Endothelial cell of umbilical vein (primary cell): ENCODE measurements at regions not wholly inside any gene's neighbourhood (a gene's known extent, or its start where the extent isn't known, plus 50 kb on each side); places are given as distances from the start of the nearest gene placed in this dataset.

ENCODE experiments used
- BruUV-seq: library from RNA; stranded (reverse); fragments of 400-500 nt; replicated peaks from 2 replicates; lab custom pipeline; 2021; lab: Mats Ljungman, UMichigan
- CTCF ChIA-PET: fragments of 300-600, 350-600 bp; sonication (Branson Sonifier 250); formaldehyde crosslinking; loops from one replicate; lab custom pipeline; 2021; ENCODE audit warnings: antibody characterized with exemption, inconsistent platforms; lab: Charles Lee
- POLR2A ChIA-PET: fragments of 300-600, 350-600 bp; sonication (Branson Sonifier 250); formaldehyde crosslinking; loops from one replicate; lab custom pipeline; 2021; ENCODE audit warnings: antibody characterized with exemption, inconsistent platforms; lab: Charles Lee
- DNase-seq: peaks from one replicate; pipeline ENCODE4 v3.0.0-alpha.2; 2011; ENCODE audit warnings: low read depth, low spot score
- FAIRE-seq: peaks from 2 replicates; lab custom pipeline; 2011; peaks lifted over from hg19 to GRCh38; lab: Jason Lieb, UNC
- H2AFZ ChIP-seq: 2 replicates; pipeline ENCODE4 v1.6.0; 2012; ENCODE audit warnings: low read depth, low read length, control low read depth, inconsistent platforms
- H3K27ac ChIP-seq: 2 replicates; pipeline ENCODE4 v1.5.1; 2011; ENCODE audit warnings: low read depth, mild to moderate bottlenecking, control low read depth, low read length, moderate library complexity; ENCODE audit not compliant: insufficient read depth
- H3K27me3 ChIP-seq, 2 experiments: 2 replicates each; pipeline versions ENCODE4 v1.6.0 to v1.6.1; 2011; ENCODE audit warnings: low read length in 2 of 2, mixed read lengths in 1 of 2; ENCODE audit not compliant: control insufficient read depth in 2 of 2, insufficient read depth in 2 of 2
- H3K36me3 ChIP-seq, 2 experiments: 2 replicates in 1 of 2; 3 replicates in 1 of 2; pipeline ENCODE4 v1.5.1; 2011; ENCODE audit warnings: low read length in 2 of 2, mild to moderate bottlenecking in 1 of 2, moderate library complexity in 1 of 2; ENCODE audit not compliant: control insufficient read depth in 2 of 2, insufficient read depth in 2 of 2; ENCODE audit errors: extremely low read depth in 1 of 2
- H3K4me1 ChIP-seq: 3 replicates; pipeline ENCODE4 v1.5.1; 2011; ENCODE audit warnings: mild to moderate bottlenecking, low read length; ENCODE audit not compliant: control insufficient read depth, insufficient read depth; ENCODE audit errors: extremely low read depth
- H3K4me2 ChIP-seq: 2 replicates; pipeline ENCODE4 v1.6.1; 2011; ENCODE audit warnings: low read length, control low read depth, mixed read lengths; ENCODE audit not compliant: insufficient read depth
- H3K4me3 ChIP-seq, 3 experiments: fragments of 200-600 bp in 1 of 3; sonication (generic), shearing (Covaris generic) in 1 of 3; replicated peaks in 1 of 3; 2 replicates each; pipeline ENCODE4 v1.5.1; 2011 to 2016; ENCODE audit warnings: control low read depth in 3 of 3, low read length in 3 of 3, mild to moderate bottlenecking in 2 of 3, inconsistent platforms in 1 of 3, low read depth in 1 of 3, moderate library complexity in 1 of 3; ENCODE audit not compliant: insufficient read depth in 1 of 3
- H3K79me2 ChIP-seq: 2 replicates; pipeline ENCODE4 v1.6.0; 2012; ENCODE audit warnings: low read length, inconsistent platforms; ENCODE audit not compliant: control insufficient read depth, insufficient read depth
- H3K9ac ChIP-seq: replicated peaks from 2 replicates; pipeline ENCODE3; 2011; ENCODE audit warnings: low read length, control low read depth; ENCODE audit not compliant: insufficient read depth; ENCODE audit errors: extremely low read depth
- H3K9me1 ChIP-seq: replicated peaks from 3 replicates; pipeline ENCODE4 v1.6.0; 2011; ENCODE audit warnings: mild to moderate bottlenecking, low read length; ENCODE audit not compliant: control insufficient read depth, insufficient read depth; ENCODE audit errors: extremely low read depth
- H3K9me3 ChIP-seq: replicated peaks from 2 replicates; pipeline ENCODE4 v1.5.1; 2012; ENCODE audit warnings: low read length, inconsistent platforms; ENCODE audit not compliant: control insufficient read depth, insufficient read depth
- H4K20me1 ChIP-seq: replicated peaks from 2 replicates; pipeline ENCODE3; 2011; ENCODE audit warnings: mild to moderate bottlenecking, low read length; ENCODE audit not compliant: control insufficient read depth, insufficient read depth; ENCODE audit errors: extremely low read depth
- EZH2 ChIP-seq: IDR thresholded peaks from 2 replicates; pipeline ENCODE4 v1.6.1; 2012; ENCODE audit warnings: borderline replicate concordance, low read depth, mild to moderate bottlenecking, moderate library complexity, low read length, inconsistent platforms; ENCODE audit not compliant: severe bottlenecking
- FOS ChIP-seq: IDR thresholded peaks from 2 replicates; pipeline ENCODE4 v1.6.1; 2011; ENCODE audit warnings: mild to moderate bottlenecking, low read length, moderate library complexity, borderline replicate concordance; ENCODE audit not compliant: insufficient read depth
- GATA2 ChIP-seq: IDR thresholded peaks from 2 replicates; pipeline ENCODE4 v1.7.0; 2011; ENCODE audit warnings: low read depth, mild to moderate bottlenecking, moderate library complexity, mixed read lengths, low read length; ENCODE audit not compliant: insufficient read length, insufficient read depth
- JUN ChIP-seq: IDR thresholded peaks from 2 replicates; pipeline ENCODE4 v1.6.1; 2011; ENCODE audit warnings: borderline replicate concordance, low read depth; ENCODE audit not compliant: insufficient read length, insufficient read depth
- MYC ChIP-seq: IDR thresholded peaks from one replicate; pipeline ENCODE4 v1.6.1; 2011; ENCODE audit warnings: mild to moderate bottlenecking, low read depth, low read length
- POLR2A ChIP-seq: IDR thresholded peaks from 2 replicates; pipeline ENCODE4 v1.6.1; 2012; ENCODE audit warnings: low read depth, mild to moderate bottlenecking, control low read depth, low read length
- POLR2AphosphoS5 ChIP-seq: IDR thresholded peaks from 2 replicates; pipeline ENCODE4 v1.6.1; 2012; ENCODE audit warnings: low read depth, mild to moderate bottlenecking, control low read depth, low read length, moderate library complexity; ENCODE audit not compliant: insufficient read depth
- dilution Hi-C: fragments of 300-500 bp; cut with MboI; formaldehyde crosslinking; loops from one replicate; pipeline ENCODE4 v1.15.0; 2019; ENCODE audit warnings: low sequenced_read_pairs; ENCODE audit not compliant: extremely low pct_ligation_motif_present
- intact Hi-C: fragments of 100-400 bp; cut with micrococcal nuclease; formaldehyde crosslinking; loops from one replicate; pipeline ENCODE4 v1.10.0; 2022
- TF ChIP-seq, protein P1 (sequence below): IDR thresholded peaks from 2 replicates; pipeline ENCODE4 v1.6.1; 2011; ENCODE audit not compliant: insufficient read depth, insufficient read length
- TF ChIP-seq, protein P2 (sequence below), 2 donors: IDR thresholded peaks; 1 replicate in 1 of 2; 2 replicates in 1 of 2; pipeline ENCODE4 v1.5.1; 2011; ENCODE audit warnings: low read length in 2 of 2, mild to moderate bottlenecking in 2 of 2, moderate library complexity in 2 of 2, control low read depth in 1 of 2, inconsistent platforms in 1 of 2, low read depth in 1 of 2; ENCODE audit not compliant: insufficient read depth in 1 of 2; ENCODE audit errors: extremely low read depth in 1 of 2

DNA sequence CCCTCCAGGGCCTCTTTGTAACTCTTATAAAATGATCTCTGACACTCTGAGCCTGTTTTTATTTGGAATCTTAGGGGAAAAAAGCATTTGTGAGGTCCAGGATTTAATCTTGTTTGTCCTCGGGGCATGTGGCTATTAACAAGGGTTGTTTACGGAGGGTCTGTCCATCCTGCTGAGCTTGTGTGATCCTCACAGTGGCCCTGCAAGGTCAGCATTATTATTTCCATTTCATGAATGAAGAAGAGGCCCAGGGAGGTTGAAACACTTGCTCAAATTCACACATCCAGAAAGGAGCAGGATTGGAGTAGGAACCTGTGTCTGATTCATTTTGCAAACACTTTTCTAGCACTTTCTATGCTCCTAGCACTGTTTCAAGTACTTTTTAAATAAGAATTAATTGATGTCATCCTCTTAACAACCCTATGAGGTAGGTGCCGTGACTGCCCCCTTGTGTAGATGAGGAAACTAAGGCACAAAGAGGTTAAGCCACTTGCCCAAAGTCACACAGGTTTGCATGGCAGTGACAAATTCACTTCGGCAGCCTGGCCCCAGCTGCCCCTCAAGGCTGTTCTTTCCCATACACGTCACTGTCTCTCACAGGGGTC is 178.9 kb downstream of the MIS18A start:
- Histone ChIP-seq H3K4me3 (no peak overlapping the region), H2AFZ (no peak overlapping the region), H3K27ac (no peak overlapping the region), H3K9me3 (no peaks in the 10 kb centered on the region), H3K9ac (no peak overlapping the region), H3K27me3 (no peaks in the 10 kb centered on the region), H3K4me2 (no peak overlapping the region), H3K79me2 (no peaks in the 10 kb centered on the region), H3K4me1 (no peaks in the 10 kb centered on the region), H4K20me1 (no peaks in the 10 kb centered on the region), H3K9me1 (no peaks in the 10 kb centered on the region), H3K36me3 (no peaks in the 10 kb centered on the region)
- CTCF ChIA-PET, result interaction anchor here (6.1 kb wide), 1 partner anchor 158 kb away, joined by 129 read pairs; no protein-coding TSS in a partner anchor
- FAIRE-seq, result no peak
- no TSS peak for BruUV-seq
- POLR2A ChIA-PET, result no interaction called here
- intact Hi-C loops (no loop called here), dilution Hi-C loops (no loop called here)
- TF ChIP-seq, protein P1, sequence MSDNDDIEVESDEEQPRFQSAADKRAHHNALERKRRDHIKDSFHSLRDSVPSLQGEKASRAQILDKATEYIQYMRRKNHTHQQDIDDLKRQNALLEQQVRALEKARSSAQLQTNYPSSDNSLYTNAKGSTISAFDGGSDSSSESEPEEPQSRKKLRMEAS, result no peak
- TF ChIP-seq GATA2 (no peak), POLR2AphosphoS5 (no peak), FOS (no peak), EZH2 (no peak), POLR2A (no peak), JUN (no peak), MYC (no peak)
- TF ChIP-seq, protein P2, sequence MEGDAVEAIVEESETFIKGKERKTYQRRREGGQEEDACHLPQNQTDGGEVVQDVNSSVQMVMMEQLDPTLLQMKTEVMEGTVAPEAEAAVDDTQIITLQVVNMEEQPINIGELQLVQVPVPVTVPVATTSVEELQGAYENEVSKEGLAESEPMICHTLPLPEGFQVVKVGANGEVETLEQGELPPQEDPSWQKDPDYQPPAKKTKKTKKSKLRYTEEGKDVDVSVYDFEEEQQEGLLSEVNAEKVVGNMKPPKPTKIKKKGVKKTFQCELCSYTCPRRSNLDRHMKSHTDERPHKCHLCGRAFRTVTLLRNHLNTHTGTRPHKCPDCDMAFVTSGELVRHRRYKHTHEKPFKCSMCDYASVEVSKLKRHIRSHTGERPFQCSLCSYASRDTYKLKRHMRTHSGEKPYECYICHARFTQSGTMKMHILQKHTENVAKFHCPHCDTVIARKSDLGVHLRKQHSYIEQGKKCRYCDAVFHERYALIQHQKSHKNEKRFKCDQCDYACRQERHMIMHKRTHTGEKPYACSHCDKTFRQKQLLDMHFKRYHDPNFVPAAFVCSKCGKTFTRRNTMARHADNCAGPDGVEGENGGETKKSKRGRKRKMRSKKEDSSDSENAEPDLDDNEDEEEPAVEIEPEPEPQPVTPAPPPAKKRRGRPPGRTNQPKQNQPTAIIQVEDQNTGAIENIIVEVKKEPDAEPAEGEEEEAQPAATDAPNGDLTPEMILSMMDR (IDR thresholded peaks at IDR 0.05; ENCODE audit: extremely low read depth in 1 of 2, insufficient read depth in 1 of 2, low read depth in 1 of 2, low read length in 2 of 2), result no peak
- DNase-seq, result no peak
